ENCODE measurements at regions not wholly inside any gene's neighbourhood (a gene's known extent, or its start where the extent isn't known, plus 50 kb on each side); places are given as distances from the start of the nearest gene placed in this dataset.

GRCh38 chr1:5659606-5660005 is 332.6 kb downstream of the NPHP4 start:
- TF ChIP-seq RAD21 (IDR thresholded peaks at IDR 0.05), result no peak
- no peak for TF ChIP-seq JUND (IDR thresholded peaks at IDR 0.05)
- TF ChIP-seq ATF3 (IDR thresholded peaks at IDR 0.05), result no peak
- TF ChIP-seq REST (IDR thresholded peaks at IDR 0.05), result no peak
- no peak for TF ChIP-seq CTCF (IDR thresholded peaks at IDR 0.05; ENCODE audit: low read depth, low read length, missing input control)
- no peak for TF ChIP-seq RXRA (IDR thresholded peaks at IDR 0.05)
- TF ChIP-seq MAX (IDR thresholded peaks at IDR 0.05), result no peak
- TF ChIP-seq TAF1 (conservative IDR thresholded peaks at IDR 0.05), result no peak
- no peak for TF ChIP-seq NR2F2 (IDR thresholded peaks at IDR 0.05)
